DOHH2 (cell line): ENCODE measurements at regions not wholly inside any gene's neighbourhood (a gene's known extent, or its start where the extent isn't known, plus 50 kb on each side); places are given as distances from the start of the nearest gene placed in this dataset.

Source experiments
- EZH2phosphoT487 ChIP-seq: fragments of 200-600 bp; sonication (generic); IDR thresholded peaks from 2 replicates; pipeline ENCODE4 v1.6.1; 2017; ENCODE audit warnings: borderline replicate concordance, mild to moderate bottlenecking, antibody characterized with exemption, low read length, moderate library complexity, mixed read lengths
- TF ChIP-seq, protein P1 (sequence below): fragments of 200-600 bp; sonication (generic); IDR thresholded peaks from one replicate; pipeline ENCODE4 v1.5.1; 2014; ENCODE audit warnings: antibody characterized with exemption, mild to moderate bottlenecking, low read depth, low read length; ENCODE audit not compliant: poor library complexity, severe bottlenecking

DNA sequence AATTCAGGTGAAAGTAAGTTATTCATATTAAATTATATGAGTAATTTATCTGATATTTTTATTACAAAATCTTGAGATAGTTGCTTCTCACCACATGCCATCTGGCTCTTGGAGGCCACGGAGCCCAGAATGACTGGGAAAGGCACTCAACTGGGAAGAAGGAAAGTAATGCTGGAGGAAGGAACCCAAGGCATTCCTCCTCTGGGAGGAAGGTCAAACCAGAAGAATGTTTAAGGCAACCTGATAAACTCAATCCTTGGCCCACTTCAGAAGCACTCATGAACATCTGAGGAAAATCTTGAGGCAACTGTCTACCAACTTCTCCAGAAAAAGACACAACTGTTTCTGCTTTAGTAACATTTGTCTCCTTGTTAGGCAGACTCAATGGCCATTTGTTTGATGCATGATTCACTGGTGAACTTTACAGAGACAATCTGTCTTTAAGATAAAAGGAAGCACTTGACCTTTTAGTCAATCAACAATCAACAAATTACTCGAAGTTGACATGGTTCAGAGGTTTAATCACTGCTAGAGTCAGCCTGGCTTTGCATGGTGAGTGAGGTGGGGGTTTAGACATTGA, 261.4 kb upstream of the MME start:
- TF ChIP-seq, protein P1, sequence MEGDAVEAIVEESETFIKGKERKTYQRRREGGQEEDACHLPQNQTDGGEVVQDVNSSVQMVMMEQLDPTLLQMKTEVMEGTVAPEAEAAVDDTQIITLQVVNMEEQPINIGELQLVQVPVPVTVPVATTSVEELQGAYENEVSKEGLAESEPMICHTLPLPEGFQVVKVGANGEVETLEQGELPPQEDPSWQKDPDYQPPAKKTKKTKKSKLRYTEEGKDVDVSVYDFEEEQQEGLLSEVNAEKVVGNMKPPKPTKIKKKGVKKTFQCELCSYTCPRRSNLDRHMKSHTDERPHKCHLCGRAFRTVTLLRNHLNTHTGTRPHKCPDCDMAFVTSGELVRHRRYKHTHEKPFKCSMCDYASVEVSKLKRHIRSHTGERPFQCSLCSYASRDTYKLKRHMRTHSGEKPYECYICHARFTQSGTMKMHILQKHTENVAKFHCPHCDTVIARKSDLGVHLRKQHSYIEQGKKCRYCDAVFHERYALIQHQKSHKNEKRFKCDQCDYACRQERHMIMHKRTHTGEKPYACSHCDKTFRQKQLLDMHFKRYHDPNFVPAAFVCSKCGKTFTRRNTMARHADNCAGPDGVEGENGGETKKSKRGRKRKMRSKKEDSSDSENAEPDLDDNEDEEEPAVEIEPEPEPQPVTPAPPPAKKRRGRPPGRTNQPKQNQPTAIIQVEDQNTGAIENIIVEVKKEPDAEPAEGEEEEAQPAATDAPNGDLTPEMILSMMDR = no peak
- no peak for TF ChIP-seq EZH2phosphoT487
